A172 (cell line): ENCODE measurements at regions not wholly inside any gene's neighbourhood (a gene's known extent, or its start where the extent isn't known, plus 50 kb on each side); places are given as distances from the start of the nearest gene placed in this dataset.

Source experiments
- DNase-seq: peaks from one replicate; pipeline ENCODE4 v3.0.0-alpha.2; 2015; ENCODE audit warnings: low spot score

- DNase-seq, result no peak
Measured at GRCh38 chr2:128380061-128380889, 61.6 kb upstream of the HS6ST1 start.

- DNase-seq, result no peak
Measured at GRCh38 chr2:128380961-128381938, 62.6 kb upstream of the HS6ST1 start.

GRCh38 chr2:128384446-128384845 is 65.8 kb upstream of the HS6ST1 start:
- no peak for DNase-seq

- no peak for DNase-seq
Measured at GRCh38 chr2:128384956-128385355, 66.3 kb upstream of the HS6ST1 start.

- no peak for DNase-seq
Measured at GRCh38 chr2:128385365-128385764, 66.7 kb upstream of the HS6ST1 start.

- no peak for DNase-seq
Measured at GRCh38 chr2:128386066-128386465, 67.4 kb upstream of the HS6ST1 start.

- DNase-seq, result no peak
Measured at GRCh38 chr2:128388499-128388941, 69.9 kb upstream of the HS6ST1 start.

- DNase-seq, result no peak
Measured at GRCh38 chr2:128389388-128390086, 70.9 kb upstream of the HS6ST1 start.

- no peak for DNase-seq
Measured at GRCh38 chr2:128390256-128390990, 71.8 kb upstream of the HS6ST1 start.

- DNase-seq, result no peak
Measured at GRCh38 chr2:128390991-128391630, 72.4 kb upstream of the HS6ST1 start.

GRCh38 chr2:128391679-128392078 is 73.0 kb upstream of the HS6ST1 start:
- DNase-seq, result no peak

- DNase-seq, result no peak
Measured at GRCh38 chr2:128392207-128392606, 73.5 kb upstream of the HS6ST1 start.

GRCh38 chr2:128394007-128394730 is 75.5 kb upstream of the HS6ST1 start:
- no peak for DNase-seq

- no peak for DNase-seq
Measured at GRCh38 chr2:128395196-128395595, 76.5 kb upstream of the HS6ST1 start.

- no peak for DNase-seq
Measured at GRCh38 chr2:128395640-128396499, 77.2 kb upstream of the HS6ST1 start.

- no peak for DNase-seq
Measured at GRCh38 chr2:128396500-128396891, 77.8 kb upstream of the HS6ST1 start.

GRCh38 chr2:128396946-128397345 is 78.3 kb upstream of the HS6ST1 start:
- no peak for DNase-seq

GRCh38 chr2:128399256-128399655 is 80.6 kb upstream of the HS6ST1 start:
- no peak for DNase-seq

GRCh38 chr2:128399690-128400291 is 81.1 kb upstream of the HS6ST1 start:
- no peak for DNase-seq
